NCI-H2081 treated with DMSO at 0.1 percent for 48 hours (cell line): ENCODE measurements at regions not wholly inside any gene's neighbourhood (a gene's known extent, or its start where the extent isn't known, plus 50 kb on each side); places are given as distances from the start of the nearest gene placed in this dataset.
"Not testable (repeated sequence)": the region's sequence is repeated elsewhere in the genome, so short reads cannot be mapped to it uniquely, and the experiment has no call there.

Source experiments
- DNase-seq: peaks from one replicate; lab custom pipeline; 2025; lab: John Stamatoyannopoulos, UW

DNA sequence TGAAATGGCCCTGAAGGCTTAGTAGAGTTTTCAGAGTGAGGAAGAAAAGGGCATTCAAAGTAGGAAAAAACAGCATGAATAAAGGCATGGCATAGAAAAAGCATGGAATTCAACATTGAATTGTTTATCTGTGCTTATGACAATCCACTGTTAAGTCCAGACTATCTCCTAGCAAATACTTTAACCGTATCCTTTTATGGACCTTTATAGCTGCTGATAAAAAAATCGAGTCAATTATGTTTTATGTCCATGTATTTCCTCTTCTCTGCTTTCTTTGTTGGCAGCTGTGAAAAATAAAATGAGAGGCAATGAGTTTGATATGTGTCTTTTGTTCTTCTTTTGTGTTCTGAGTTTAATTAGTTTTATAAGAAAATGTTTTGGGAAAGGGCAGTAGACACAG is 70.4 kb downstream of the TDRD15 start:
- DNase-seq: no peak

DNA sequence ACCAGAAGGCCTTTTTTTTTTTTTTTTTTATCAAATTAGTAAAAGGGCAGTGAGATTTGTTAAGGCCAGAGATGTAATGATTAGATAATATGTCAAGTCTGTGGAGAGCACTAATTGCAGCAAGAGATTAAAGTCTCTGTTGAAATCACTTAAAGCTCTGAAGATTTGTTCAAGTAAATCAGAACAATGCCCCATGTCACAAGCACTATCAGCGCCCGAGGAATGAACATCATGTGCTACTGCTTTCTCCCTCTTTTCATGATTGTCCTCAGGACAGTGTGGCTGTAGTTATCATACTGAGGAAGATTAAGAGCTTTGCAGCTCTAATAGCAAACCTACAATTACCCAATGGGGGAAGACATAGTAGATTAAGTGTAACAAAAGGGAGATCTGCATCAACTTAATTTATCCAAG is 71.1 kb downstream of the TDRD15 start:
- no peak for DNase-seq

- DNase-seq: no peak
Observed at GRCh38 chr2:21195326-21195725, 71.6 kb downstream of the TDRD15 start.

DNA sequence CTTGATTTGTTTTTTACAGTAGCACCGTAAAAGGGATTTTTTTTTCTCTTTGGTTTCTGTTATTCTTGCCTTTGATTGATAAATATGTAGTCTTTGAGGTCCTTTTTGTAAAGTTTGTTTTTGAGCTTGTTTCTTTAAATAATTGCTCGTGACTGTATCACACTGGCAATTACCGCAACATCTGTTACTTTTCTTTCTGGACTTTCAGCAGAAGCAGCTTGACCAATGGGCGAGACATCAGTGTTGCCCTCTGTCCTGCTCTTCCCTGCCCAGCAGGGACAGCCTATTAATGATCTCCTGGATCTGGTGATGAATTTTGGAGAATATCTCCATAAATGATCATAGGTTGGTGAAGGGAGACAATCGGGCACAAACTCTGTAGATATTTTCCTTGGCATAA is 74.9 kb downstream of the TDRD15 start:
- no peak for DNase-seq

DNA sequence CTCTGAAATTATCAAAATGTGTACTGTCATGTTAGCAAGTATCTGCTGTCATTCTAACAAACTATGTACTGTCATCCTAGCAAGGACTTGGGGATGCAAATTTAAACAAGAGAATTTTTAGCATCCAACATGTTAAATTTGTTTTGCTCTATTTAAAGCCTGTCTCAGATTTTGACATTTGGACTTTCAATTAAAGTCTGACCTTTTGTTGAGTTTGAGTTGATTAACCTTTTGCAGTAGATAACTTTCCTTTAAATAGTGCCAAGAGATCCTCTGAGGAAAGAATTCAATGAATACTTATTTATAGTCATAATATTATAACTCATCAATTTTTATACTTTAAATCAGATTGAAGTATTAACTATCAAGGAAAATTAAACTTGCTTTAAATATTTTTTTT is 80.2 kb downstream of the TDRD15 start:
- no peak for DNase-seq

GRCh38 chr2:21214085-21214484 is 90.3 kb downstream of the TDRD15 start:
- not testable (repeated sequence) for DNase-seq

DNA sequence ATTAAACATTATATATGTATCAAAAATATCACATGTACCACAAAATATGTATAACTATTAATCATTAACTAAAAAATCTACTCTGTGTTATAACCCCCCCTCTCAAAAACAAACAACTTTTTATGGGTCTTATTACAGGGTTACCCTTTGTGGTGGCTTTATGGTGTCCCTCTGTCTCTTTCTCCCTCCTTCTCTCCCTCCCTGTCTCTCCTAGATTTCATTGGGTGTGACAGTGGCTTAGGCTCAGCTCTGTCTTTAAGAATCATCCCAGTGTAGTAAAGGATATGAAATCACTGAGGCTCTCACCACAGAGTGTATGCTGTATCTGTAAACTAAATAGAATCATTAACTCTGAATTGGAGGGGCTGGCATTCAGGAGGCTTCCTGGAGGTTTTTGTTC is 93.7 kb downstream of the TDRD15 start:
- DNase-seq: no peak

GRCh38 chr2:21220930-21221329 is 97.2 kb downstream of the TDRD15 start:
- no peak for DNase-seq

- no peak for DNase-seq
Observed at GRCh38 chr2:21223618-21224017, 99.8 kb downstream of the TDRD15 start.

GRCh38 chr2:21228041-21228895 is 104.5 kb downstream of the TDRD15 start:
- no peak for DNase-seq

- no peak for DNase-seq
Observed at GRCh38 chr2:21229302-21229701, 105.5 kb downstream of the TDRD15 start.

DNA sequence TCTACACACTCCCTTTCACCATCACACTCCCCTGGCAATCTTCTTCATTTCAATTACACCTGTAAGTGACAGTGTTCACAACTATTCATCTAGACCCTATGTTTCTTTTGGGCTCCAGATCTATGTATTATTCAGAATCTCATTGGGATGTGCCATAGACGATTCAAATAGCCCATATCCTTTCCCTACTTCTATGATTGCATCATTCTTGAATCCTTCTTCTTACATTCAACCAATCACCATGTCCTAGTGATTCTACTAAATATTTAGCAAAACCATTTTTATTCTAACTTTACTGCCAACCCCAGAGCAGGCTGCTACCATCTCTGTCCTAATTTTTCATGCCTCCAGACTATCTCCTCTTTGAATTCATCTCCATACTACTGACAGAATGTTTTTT is 106.4 kb downstream of the TDRD15 start:
- no peak for DNase-seq

DNA sequence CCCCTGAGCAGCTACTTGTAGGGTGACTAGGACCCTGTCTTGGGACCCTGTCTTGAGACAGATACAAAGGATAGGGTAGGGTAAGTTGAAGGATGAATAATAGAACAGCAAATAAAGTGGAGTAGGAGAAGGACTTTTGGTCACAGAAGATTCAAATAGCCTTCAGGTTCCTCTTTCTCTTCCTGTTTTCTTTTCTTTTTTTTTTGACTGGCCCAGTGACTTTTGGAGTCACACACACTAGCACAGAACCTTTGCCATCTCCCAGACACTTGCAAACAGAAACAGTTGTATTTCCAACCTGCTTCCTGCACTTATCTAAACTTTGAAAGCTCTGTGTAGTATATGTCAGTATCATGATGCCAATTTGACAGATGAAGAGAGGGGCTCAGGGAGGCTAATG is 108.2 kb downstream of the TDRD15 start:
- no peak for DNase-seq

DNA sequence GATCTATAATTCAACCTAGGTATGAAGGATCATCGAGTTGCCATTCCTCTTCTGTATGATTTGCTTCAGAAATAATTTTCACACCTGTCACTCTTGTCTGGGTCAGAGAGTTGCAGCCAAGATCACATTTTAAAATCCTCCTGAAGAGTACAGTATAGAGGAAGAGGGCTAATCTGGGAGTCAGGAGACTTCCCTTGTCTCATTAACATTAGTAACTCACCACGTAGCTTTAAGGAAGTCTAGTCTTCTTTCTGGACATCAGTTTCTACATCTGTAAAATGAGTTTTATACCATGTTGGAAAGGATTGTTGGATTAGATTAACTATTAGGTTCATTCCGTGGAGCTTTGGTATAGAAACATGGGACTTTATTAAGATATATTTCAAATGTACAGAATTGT is 109.4 kb downstream of the TDRD15 start:
- no peak for DNase-seq

GRCh38 chr2:21234001-21234400 is 110.2 kb downstream of the TDRD15 start:
- DNase-seq: no peak

DNA sequence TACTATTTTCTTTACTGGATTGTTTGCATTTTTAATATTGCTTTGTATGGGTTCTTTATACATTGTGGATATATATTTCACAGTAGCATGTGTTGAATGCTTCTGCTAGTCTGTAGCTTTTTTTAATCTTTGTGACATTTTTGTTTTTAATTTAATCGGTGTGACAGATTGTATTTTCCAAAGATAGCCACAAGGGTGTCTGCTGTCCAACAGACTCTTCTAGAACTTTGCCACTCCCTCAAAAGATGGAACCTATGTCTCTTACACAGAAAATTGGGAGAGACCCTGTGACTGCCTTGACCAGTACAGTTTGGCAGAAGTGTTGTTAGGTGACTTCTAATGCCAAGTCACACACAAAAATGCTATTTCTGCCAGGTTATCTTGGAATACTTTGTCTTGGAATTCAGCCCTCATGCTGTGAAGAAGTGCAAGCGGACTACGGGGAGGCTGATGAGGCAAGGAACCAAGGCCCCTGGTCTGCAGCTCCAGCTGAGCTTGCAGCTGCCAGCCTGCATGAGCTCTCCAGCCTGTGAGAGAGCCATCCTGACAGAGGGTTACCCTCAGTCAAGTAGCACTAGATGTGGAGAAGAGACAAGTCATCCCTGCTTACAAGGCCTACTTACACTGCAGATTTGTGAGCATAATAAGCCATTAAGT is 110.8 kb downstream of the TDRD15 start:
- no peak for DNase-seq

DNA sequence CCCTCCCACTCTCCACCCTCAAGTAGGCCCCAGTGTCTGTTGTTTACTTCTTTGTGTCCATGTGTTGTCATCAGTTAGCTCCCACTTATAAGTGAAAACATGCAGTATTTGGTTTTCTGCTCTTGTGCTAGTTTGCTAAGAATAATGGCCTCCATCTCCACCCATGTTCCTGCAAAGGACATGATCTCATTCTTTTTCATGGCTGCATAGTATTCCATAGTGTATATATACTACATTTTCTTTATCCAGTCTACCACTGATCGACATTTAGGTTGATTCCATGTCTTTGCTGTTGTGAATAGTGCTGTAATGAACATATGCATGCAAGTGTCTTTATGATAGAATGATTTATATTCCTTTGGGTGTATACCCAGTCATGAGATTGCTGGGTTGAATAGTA is 116.0 kb downstream of the TDRD15 start:
- not testable (repeated sequence) for DNase-seq

GRCh38 chr2:21244161-21244560 is 120.4 kb downstream of the TDRD15 start:
- DNase-seq: no peak

GRCh38 chr2:21245565-21245964 is 121.8 kb downstream of the TDRD15 start:
- no peak for DNase-seq

DNA sequence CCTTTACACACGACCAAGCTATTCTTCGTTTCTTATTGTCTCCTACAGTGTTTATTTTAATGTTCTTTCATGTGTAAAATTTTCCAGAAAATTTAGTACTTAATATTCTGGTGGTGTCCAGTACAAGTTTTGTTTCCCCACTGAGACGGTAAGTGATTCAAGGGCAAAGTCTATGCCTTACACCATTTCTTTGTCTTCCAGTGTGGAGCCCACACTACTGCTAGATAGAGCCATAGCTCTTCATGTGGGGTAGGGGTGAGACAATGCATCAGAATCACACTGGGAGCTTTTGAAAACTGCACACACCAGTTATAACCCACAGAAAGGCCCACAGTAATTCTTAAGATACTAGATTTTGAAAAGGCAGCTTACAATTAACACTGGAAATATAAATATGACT is 125.6 kb downstream of the TDRD15 start:
- DNase-seq: no peak

- DNase-seq: no peak
Observed at GRCh38 chr2:21250673-21251072, 126.9 kb downstream of the TDRD15 start.

DNA sequence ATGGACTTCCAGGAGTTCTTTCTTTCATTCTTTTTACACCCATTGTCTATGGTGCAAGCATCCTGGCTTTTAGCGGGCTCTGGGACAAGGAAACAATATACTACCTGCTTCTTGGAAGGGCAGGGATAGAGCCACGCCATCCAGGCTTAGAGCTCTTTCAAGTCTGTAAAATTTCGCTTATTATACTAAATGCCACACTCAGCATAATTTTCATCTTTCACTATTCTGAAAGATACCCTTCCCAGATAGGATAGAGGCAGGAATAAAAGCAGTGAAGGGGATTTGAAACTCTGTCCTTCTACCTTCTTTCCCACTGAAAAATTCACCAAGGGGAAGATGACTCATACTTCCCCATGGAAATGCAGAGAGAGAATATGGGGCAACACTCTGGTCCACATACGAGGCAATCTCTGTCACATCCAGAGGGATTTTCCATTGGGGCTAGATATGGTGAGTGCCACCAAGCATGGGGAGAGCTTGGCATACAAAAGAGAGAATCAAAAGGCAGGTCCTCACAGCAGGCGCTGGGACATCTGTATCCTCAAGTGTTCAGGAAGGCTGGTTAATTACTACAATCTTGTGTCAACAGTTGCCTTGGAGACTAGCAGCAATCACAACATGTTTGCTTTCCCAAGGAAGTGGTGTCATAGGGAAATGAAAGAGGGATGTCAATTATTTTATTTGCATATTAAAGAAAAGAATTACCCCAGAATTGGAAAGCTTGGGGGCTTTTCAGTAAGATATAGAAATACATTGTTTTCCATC is 127.6 kb downstream of the TDRD15 start:
- DNase-seq: peak; percentile 91
